ENCODE measurements at regions not wholly inside any gene's neighbourhood (a gene's known extent, or its start where the extent isn't known, plus 50 kb on each side); places are given as distances from the start of the nearest gene placed in this dataset.

- no peak for DNase-seq
Observed at GRCh38 chr4:3715855-3716630, 50.1 kb upstream of the ADRA2C start.

GRCh38 chr4:3715061-3715854 lies 50.9 kb upstream of the ADRA2C start:
- no peak for DNase-seq

GRCh38 chr4:3714642-3715001 lies 51.6 kb upstream of the ADRA2C start:
- DNase-seq, result no peak

GRCh38 chr4:3713817-3714641 lies 52.2 kb upstream of the ADRA2C start:
- DNase-seq, result no peak

- no peak for DNase-seq
Observed at GRCh38 chr4:3713346-3713745, 52.8 kb upstream of the ADRA2C start.

- no peak for DNase-seq
Observed at GRCh38 chr4:3712936-3713335, 53.2 kb upstream of the ADRA2C start.

GRCh38 chr4:3712112-3712805 lies 53.9 kb upstream of the ADRA2C start:
- no peak for DNase-seq

- DNase-seq, result no peak
Observed at GRCh38 chr4:3711183-3712111, 54.7 kb upstream of the ADRA2C start.

GRCh38 chr4:3710451-3711182 lies 55.6 kb upstream of the ADRA2C start:
- no peak for DNase-seq

GRCh38 chr4:3709846-3710441 lies 56.2 kb upstream of the ADRA2C start:
- DNase-seq, result no peak

GRCh38 chr4:3709061-3709845 lies 56.9 kb upstream of the ADRA2C start:
- DNase-seq, result no peak

- DNase-seq, result no peak
Observed at GRCh38 chr4:3708611-3709010, 57.6 kb upstream of the ADRA2C start.

- DNase-seq, result no peak
Observed at GRCh38 chr4:3708103-3708510, 58.1 kb upstream of the ADRA2C start.

- DNase-seq, result no peak
Observed at GRCh38 chr4:3707423-3708102, 58.6 kb upstream of the ADRA2C start.

- no peak for DNase-seq
Observed at GRCh38 chr4:3706565-3707422, 59.4 kb upstream of the ADRA2C start.

- no peak for DNase-seq
Observed at GRCh38 chr4:3706111-3706511, 60.1 kb upstream of the ADRA2C start.

GRCh38 chr4:3705236-3705987 lies 60.8 kb upstream of the ADRA2C start:
- no peak for DNase-seq
